ENCODE measurements at regions not wholly inside any gene's neighbourhood (a gene's known extent, or its start where the extent isn't known, plus 50 kb on each side); places are given as distances from the start of the nearest gene placed in this dataset.
A peak's percentile ranks its signal among the peaks of the same experiment; 100 is the strongest.

DNA sequence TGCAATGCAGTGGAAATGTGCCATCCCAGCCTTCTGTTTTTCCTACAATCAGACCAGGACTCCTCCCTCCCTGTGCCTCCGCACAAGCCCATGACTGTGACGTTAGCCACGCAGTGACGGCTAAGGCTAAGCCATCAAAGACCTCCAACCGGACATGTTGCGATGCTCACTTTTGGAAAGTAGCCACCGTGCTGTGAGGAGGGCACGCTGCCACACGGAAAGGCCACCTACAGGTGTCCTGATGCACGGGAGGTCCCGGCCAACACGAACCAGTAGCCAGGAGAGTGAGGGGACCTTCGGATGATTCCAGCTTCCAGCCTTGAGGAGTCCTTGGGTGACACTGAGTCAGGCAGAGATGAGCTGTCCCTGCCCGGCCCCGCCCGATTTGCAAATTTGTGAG is 53.9 kb downstream of the FOXL1 start:
- intact Hi-C loops (cut with micrococcal nuclease; ENCODE audit: unreplicated experiment) = no loop called here
- DNase-seq (ENCODE audit: low spot score) = no peak
- Histone ChIP-seq H3K27me3 (replicated peaks; ENCODE audit: insufficient read depth, low read depth, low read length, poor library complexity) (no peaks in the 10 kb centered on the region), H3K4me1 (ENCODE audit: insufficient read depth, low read length, poor library complexity, severe bottlenecking) (peaks cover 23% of the 10 kb centered on the region), H3K36me3 (ENCODE audit: insufficient read depth, low read length, poor library complexity, severe bottlenecking) (no peaks in the 10 kb centered on the region), H3K4me3 (ENCODE audit: low read depth, low read length, poor library complexity, severe bottlenecking) (no peak overlapping the region), H3K27ac (ENCODE audit: low read depth, low read length, poor library complexity, severe bottlenecking) (no peak overlapping the region), H3K9me3 (ENCODE audit: low read depth, low read length, poor library complexity, severe bottlenecking) (no peaks in the 10 kb centered on the region)
- BruUV-seq (replicated peaks) = no TSS peak
- ChIA-PET CTCF (no interaction called here), POLR2A (ENCODE audit: low non-redundant PET) (no interaction called here)
- no peak for TF ChIP-seq EZH2 (IDR thresholded peaks at IDR 0.05; ENCODE audit: borderline replicate concordance, low read depth, low read length, poor library complexity, severe bottlenecking)
- TF ChIP-seq, protein P1, sequence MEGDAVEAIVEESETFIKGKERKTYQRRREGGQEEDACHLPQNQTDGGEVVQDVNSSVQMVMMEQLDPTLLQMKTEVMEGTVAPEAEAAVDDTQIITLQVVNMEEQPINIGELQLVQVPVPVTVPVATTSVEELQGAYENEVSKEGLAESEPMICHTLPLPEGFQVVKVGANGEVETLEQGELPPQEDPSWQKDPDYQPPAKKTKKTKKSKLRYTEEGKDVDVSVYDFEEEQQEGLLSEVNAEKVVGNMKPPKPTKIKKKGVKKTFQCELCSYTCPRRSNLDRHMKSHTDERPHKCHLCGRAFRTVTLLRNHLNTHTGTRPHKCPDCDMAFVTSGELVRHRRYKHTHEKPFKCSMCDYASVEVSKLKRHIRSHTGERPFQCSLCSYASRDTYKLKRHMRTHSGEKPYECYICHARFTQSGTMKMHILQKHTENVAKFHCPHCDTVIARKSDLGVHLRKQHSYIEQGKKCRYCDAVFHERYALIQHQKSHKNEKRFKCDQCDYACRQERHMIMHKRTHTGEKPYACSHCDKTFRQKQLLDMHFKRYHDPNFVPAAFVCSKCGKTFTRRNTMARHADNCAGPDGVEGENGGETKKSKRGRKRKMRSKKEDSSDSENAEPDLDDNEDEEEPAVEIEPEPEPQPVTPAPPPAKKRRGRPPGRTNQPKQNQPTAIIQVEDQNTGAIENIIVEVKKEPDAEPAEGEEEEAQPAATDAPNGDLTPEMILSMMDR (conservative IDR thresholded peaks at IDR 0.05; ENCODE audit: low read depth, low read length) = no peak

DNA sequence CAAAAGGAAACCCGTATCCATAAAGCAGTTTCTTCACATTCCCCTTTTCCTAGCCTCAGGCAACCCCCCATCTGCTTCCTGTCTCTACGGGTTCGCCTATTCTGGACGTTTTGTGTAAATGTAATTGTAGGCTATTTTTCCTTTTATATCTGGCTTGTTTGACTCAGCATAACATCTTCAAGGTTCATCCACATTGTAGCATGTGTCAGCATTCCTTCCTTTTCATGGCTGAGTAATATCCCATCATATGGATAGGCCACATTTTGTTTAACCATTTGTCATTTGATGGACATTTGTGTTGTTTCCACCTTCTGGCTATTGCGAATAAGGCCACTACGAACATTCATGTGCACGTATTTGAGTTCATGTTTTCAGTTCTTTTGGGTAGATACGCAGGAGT is 54.6 kb downstream of the FOXL1 start:
- Histone ChIP-seq H3K27me3 (replicated peaks; ENCODE audit: insufficient read depth, low read depth, low read length, poor library complexity) (no peaks in the 10 kb centered on the region), H3K9me3 (ENCODE audit: low read depth, low read length, poor library complexity, severe bottlenecking) (no peaks in the 10 kb centered on the region), H3K27ac (ENCODE audit: low read depth, low read length, poor library complexity, severe bottlenecking) (no peak overlapping the region), H3K36me3 (ENCODE audit: insufficient read depth, low read length, poor library complexity, severe bottlenecking) (no peaks in the 10 kb centered on the region), H3K4me3 (ENCODE audit: low read depth, low read length, poor library complexity, severe bottlenecking) (no peak overlapping the region), H3K4me1 (ENCODE audit: insufficient read depth, low read length, poor library complexity, severe bottlenecking) (peaks cover 23% of the 10 kb centered on the region)
- no TSS peak for BruUV-seq (replicated peaks)
- POLR2A ChIA-PET (ENCODE audit: low non-redundant PET) = no interaction called here
- CTCF ChIA-PET = no interaction called here
- DNase-seq (ENCODE audit: low spot score) = no peak
- intact Hi-C loops (cut with micrococcal nuclease; ENCODE audit: unreplicated experiment) = no loop called here
- TF ChIP-seq, protein P1 (conservative IDR thresholded peaks at IDR 0.05; ENCODE audit: low read depth, low read length) = no peak
- no peak for TF ChIP-seq EZH2 (IDR thresholded peaks at IDR 0.05; ENCODE audit: borderline replicate concordance, low read depth, low read length, poor library complexity, severe bottlenecking)

DNA sequence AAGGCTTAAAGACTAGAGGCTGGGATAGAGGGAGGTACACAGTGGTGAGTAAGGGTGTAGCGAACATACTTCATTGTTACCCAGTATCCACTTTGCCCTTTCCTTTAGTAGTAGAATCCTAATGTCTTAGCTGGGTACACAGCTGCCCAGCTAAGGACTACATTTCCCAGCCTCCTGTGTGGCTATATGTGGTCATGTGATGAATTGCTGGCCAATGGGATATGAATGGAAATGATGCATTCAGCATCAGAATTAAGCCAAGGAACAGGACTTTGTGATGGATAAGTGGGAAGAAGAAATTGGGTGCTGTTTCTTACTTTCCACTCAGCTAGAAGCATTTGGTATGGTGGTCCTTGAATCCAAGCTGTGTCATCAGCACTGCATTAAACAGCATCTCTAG is 55.9 kb downstream of the FOXL1 start:
- intact Hi-C loops (cut with micrococcal nuclease; ENCODE audit: unreplicated experiment) = no loop called here
- no TSS peak for BruUV-seq (replicated peaks)
- DNase-seq (ENCODE audit: low spot score) = peak; percentile 60
- H3K4me3 ChIP-seq (ENCODE audit: low read depth, low read length, poor library complexity, severe bottlenecking) = no peak overlapping the region
- peaks cover 23% of the 10 kb centered on the region for H3K4me1 ChIP-seq (ENCODE audit: insufficient read depth, low read length, poor library complexity, severe bottlenecking)
- no peaks in the 10 kb centered on the region for H3K27me3 ChIP-seq (replicated peaks; ENCODE audit: insufficient read depth, low read depth, low read length, poor library complexity)
- ChIA-PET POLR2A (ENCODE audit: low non-redundant PET) (no interaction called here), CTCF (no interaction called here)
- no peaks in the 10 kb centered on the region for H3K36me3 ChIP-seq (ENCODE audit: insufficient read depth, low read length, poor library complexity, severe bottlenecking)
- H3K27ac ChIP-seq (ENCODE audit: low read depth, low read length, poor library complexity, severe bottlenecking) = peak overlapping the region; percentile 77
- H3K9me3 ChIP-seq (ENCODE audit: low read depth, low read length, poor library complexity, severe bottlenecking) = no peaks in the 10 kb centered on the region
- TF ChIP-seq EZH2 (IDR thresholded peaks at IDR 0.05; ENCODE audit: borderline replicate concordance, low read depth, low read length, poor library complexity, severe bottlenecking) = no peak
- TF ChIP-seq, protein P1 (conservative IDR thresholded peaks at IDR 0.05; ENCODE audit: low read depth, low read length) = no peak
